IgD-negative memory B cell (primary cell): ENCODE measurements at regions not wholly inside any gene's neighbourhood (a gene's known extent, or its start where the extent isn't known, plus 50 kb on each side); places are given as distances from the start of the nearest gene placed in this dataset.

ENCODE experiments used
- H3K27ac Mint-ChIP-seq, 3 donors: one replicate each; pipeline ENCODE4 v1.8.0; 2020 to 2022; ENCODE audit warnings: mild to moderate bottlenecking in 3 of 3, mixed read lengths in 3 of 3, moderate library complexity in 1 of 3
- H3K27me3 Mint-ChIP-seq: one replicate; pipeline ENCODE4 v1.8.0; 2021; ENCODE audit warnings: mixed read lengths
- H3K36me3 Mint-ChIP-seq: one replicate; pipeline ENCODE4 v1.8.0; 2020; ENCODE audit warnings: mild to moderate bottlenecking, mixed read lengths
- H3K4me1 Mint-ChIP-seq, 3 donors: one replicate each; pipeline ENCODE4 v1.8.0; 2020 to 2022; ENCODE audit warnings: mixed read lengths in 3 of 3, mild to moderate bottlenecking in 1 of 3
- H3K4me3 Mint-ChIP-seq, 4 donors: one replicate each; pipeline ENCODE4 v1.8.0; 2020 to 2022; ENCODE audit warnings: mild to moderate bottlenecking in 4 of 4, mixed read lengths in 4 of 4, moderate library complexity in 3 of 4
- H3K9me3 Mint-ChIP-seq, 3 donors: one replicate each; pipeline ENCODE4 v1.8.0; 2020 to 2021; ENCODE audit warnings: mixed read lengths in 3 of 3, mild to moderate bottlenecking in 1 of 3

DNA sequence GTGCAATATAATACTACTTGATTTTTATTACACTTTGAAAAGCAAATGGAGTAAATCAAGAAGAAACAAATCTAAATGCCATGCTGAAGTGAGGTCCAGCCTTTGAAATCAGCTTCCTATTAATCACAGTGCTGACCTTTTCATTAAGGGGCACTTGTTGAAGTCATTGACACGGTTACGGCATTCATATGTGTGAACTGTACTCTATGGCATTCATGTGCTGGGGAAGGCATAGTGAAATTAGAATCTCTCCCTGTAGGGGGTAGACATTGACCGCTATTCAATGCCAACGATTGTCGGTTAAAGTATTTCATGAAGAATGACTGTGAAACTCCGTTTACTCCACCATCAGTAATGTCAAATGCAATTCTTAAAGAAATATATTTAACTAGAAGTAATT, 296.1 kb upstream of the SEMA3A start:
- no peaks in the 10 kb centered on the region for H3K36me3 Mint-ChIP-seq
- H3K4me3 Mint-ChIP-seq: no peak overlapping the region
- H3K27ac Mint-ChIP-seq: no peak overlapping the region
- H3K9me3 Mint-ChIP-seq: peaks cover 0 to 2% (median under 1%) of the 10 kb centered on the region in 3 donors
- H3K27me3 Mint-ChIP-seq: no peaks in the 10 kb centered on the region
- no peaks in the 10 kb centered on the region for H3K4me1 Mint-ChIP-seq

DNA sequence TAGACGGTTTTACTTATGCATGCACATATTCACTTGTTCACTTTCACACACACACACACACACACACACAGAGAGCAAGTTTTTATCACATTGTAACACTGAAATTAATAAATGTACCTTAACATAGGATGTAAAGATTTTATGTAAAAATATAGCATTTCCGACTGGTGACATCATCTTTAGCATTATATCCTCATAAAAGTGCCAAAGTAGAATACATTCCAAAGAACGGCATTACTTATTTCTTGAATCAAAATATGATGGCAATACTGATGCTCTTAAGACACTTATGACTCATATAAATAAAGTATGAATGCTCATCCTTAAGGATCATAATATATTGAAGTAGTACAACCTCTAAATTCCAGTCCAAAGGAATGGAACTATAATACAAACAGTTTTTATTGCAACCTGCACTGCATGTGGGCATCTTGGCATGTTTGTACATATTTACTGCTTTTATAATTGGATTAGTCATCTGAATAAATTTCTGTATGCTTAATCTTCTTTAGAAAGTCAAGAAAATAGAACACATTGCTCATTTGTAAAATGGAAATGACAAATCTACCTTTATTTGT, 290.0 kb upstream of the SEMA3A start:
- Mint-ChIP-seq H3K27me3 (no peaks in the 10 kb centered on the region), H3K27ac (no peak overlapping the region), H3K9me3 (peaks cover 0 to 3% (median 2%) of the 10 kb centered on the region in 3 donors), H3K36me3 (no peaks in the 10 kb centered on the region), H3K4me1 (no peaks in the 10 kb centered on the region), H3K4me3 (no peak overlapping the region)

DNA sequence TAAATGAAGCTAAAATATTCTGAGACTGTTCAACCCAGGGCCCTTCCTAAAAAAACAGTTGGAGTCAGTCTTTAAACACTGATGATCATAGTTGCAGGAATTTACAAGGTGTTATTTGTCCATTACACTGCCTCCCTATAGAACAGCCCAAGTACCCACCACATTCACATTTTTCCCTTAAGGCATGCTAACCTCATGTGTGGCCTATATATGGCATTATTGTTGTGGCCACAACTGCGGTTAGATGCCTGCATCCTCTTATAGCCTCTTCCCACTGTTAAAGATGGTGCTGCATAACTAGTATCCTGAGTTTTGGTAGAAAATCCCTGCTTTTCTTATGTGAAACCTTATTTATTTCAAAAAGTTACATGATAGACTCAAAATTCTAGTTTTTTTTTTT, 287.9 kb upstream of the SEMA3A start:
- Mint-ChIP-seq H3K4me1 (no peaks in the 10 kb centered on the region), H3K36me3 (no peaks in the 10 kb centered on the region), H3K27me3 (no peaks in the 10 kb centered on the region), H3K9me3 (peaks cover under 1 to 4% (median 3%) of the 10 kb centered on the region in 3 donors), H3K4me3 (no peak overlapping the region), H3K27ac (no peak overlapping the region)

DNA sequence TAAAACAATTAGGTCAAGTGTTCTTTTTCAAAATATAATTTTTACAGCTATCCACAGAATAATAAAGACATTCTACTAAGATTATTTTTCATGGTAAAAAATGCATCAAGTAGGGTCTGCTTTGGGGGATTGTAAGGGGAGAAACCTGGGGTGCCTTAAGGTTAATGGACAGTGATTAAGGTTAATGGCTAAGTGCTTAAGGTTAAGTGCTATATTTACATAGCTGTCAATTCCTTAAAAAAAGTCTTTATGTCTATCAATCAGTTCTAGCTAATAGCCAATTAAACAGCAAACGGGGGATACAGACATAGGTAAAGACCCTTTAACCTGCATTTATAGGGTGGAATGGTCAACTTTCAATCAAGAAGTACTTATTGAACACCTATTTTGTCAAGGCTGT, 284.5 kb upstream of the SEMA3A start:
- no peaks in the 10 kb centered on the region for H3K36me3 Mint-ChIP-seq
- H3K4me3 Mint-ChIP-seq: no peak overlapping the region
- peaks cover 2 to 4% (median 2%) of the 10 kb centered on the region in 3 donors for H3K9me3 Mint-ChIP-seq
- H3K27me3 Mint-ChIP-seq: no peaks in the 10 kb centered on the region
- no peak overlapping the region for H3K27ac Mint-ChIP-seq
- H3K4me1 Mint-ChIP-seq: no peaks in the 10 kb centered on the region

DNA sequence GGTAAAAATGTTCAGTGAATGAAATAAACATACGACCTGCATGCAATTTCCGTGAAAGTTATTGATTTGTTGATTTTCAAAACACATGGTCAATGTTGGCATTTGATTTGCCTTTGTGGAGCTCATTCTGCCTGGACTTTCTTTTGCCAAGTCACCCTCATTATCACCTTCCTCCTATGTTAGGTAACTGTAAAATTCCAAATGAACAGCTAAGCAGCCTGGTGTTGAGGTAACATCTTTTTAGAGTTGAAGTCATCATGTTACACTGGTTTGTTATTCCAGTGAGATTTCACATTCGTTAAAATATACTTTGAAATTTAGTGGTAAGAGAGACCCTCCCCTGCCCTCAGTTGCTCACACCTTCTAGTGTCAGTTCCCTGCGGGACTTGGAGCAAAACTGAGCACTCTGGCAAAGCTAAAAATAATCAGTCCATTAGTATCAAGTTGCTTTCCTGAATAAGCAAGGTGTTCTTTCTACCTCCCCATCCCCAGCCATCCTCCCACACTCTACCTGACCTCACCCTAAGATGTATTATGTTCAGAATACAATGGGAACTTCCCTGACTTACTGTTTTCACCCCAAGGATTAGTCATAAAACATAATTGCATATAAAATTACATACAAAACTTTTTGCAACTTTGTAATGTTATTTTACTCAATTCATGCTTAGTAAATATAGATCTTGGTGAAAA, 283.3 kb upstream of the SEMA3A start:
- no peak overlapping the region for H3K27ac Mint-ChIP-seq
- H3K9me3 Mint-ChIP-seq: peaks cover 2 to 4% (median 2%) of the 10 kb centered on the region in 3 donors
- H3K27me3 Mint-ChIP-seq: no peaks in the 10 kb centered on the region
- H3K4me1 Mint-ChIP-seq: no peaks in the 10 kb centered on the region
- H3K4me3 Mint-ChIP-seq: no peak overlapping the region
- no peaks in the 10 kb centered on the region for H3K36me3 Mint-ChIP-seq

DNA sequence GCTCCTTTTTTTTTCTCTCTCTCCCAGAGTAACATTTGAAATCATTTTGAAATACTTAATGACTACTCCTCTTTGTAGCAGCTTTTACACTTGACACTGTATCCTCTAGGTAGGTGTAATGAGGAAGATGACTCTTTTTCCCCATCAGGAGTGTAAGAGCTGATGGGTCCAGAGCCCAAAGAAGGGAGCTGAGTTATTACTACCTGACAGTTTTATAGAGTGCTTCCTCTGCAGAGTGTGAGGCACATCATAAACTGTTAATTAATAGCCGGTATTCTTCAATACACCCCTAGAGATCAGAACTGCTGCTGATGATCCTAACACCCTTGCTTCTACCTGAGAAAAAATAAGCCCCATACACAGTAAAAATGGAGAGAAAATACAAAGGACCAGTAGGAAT, 279.8 kb upstream of the SEMA3A start:
- H3K27me3 Mint-ChIP-seq: no peaks in the 10 kb centered on the region
- H3K4me1 Mint-ChIP-seq: no peaks in the 10 kb centered on the region
- peaks cover 2 to 4% (median 2%) of the 10 kb centered on the region in 3 donors for H3K9me3 Mint-ChIP-seq
- no peak overlapping the region for H3K27ac Mint-ChIP-seq
- no peaks in the 10 kb centered on the region for H3K36me3 Mint-ChIP-seq
- H3K4me3 Mint-ChIP-seq: no peak overlapping the region

DNA sequence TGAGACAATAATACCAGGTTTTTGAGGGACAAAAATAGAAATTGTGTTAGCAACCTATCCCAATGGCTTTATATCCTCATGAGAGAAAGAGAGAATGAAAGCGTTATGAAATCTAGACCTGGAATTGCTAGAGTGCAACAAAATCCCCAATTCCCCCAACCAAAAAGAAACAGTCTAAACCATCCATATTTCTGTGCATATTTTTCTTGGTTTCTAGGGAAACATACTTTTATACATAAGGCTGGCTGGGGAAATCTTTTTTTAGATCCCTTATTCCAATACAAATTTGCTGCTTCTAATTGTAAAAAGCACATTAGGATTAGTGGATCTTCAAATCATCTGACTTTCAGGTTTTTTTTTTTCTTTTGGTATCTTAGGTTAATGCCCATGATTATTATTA, 277.0 kb upstream of the SEMA3A start:
- Mint-ChIP-seq H3K4me1 (no peaks in the 10 kb centered on the region), H3K27me3 (no peaks in the 10 kb centered on the region), H3K4me3 (no peak overlapping the region), H3K27ac (no peak overlapping the region), H3K36me3 (no peaks in the 10 kb centered on the region), H3K9me3 (peaks cover 0 to 9% (median 0%) of the 10 kb centered on the region in 3 donors)

DNA sequence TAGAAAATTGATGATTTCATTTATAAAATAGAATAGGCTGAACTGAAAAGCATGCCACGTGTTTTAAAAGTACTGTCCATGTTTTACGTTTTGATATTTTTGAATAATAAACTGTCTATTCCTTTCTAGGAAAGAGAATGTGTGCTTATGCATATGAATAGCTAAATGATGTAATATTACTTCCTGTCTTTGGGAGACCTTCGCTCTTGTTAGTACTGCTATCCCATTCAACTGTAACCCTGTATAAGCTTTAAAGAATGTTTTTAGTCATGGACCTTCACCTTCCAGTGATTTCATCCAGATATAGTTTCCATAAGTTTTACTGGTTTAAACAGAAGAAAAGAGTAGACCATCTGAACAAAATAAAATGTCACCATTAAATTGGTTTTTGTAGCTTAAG, 274.4 kb upstream of the SEMA3A start:
- Mint-ChIP-seq H3K27ac (no peak overlapping the region), H3K36me3 (no peaks in the 10 kb centered on the region), H3K9me3 (peaks cover 0 to 11% (median 0%) of the 10 kb centered on the region in 3 donors), H3K4me1 (no peaks in the 10 kb centered on the region), H3K4me3 (no peak overlapping the region), H3K27me3 (no peaks in the 10 kb centered on the region)

DNA sequence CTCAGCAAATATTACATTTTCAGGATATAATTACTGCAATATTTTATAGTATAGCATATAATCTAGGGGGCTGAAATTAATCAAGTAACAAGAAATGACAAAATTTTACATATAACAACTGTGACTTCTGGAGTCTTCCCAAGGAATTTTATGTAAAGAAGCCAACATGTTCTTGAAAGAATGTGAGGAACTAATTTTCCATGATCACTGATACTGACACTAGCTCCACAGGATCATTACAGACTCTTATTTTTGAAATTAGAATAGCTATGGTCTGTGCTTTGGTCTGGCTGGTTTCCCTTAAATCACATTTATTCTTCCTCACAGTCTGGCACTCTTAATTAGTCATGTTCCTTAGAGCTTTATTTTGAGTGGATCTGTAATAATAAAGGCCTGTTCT, 267.7 kb upstream of the SEMA3A start:
- Mint-ChIP-seq H3K4me3 (no peak overlapping the region), H3K9me3 (peaks cover 0 to 6% (median 3%) of the 10 kb centered on the region in 3 donors), H3K27me3 (no peaks in the 10 kb centered on the region), H3K36me3 (no peaks in the 10 kb centered on the region), H3K27ac (no peak overlapping the region), H3K4me1 (no peaks in the 10 kb centered on the region)

DNA sequence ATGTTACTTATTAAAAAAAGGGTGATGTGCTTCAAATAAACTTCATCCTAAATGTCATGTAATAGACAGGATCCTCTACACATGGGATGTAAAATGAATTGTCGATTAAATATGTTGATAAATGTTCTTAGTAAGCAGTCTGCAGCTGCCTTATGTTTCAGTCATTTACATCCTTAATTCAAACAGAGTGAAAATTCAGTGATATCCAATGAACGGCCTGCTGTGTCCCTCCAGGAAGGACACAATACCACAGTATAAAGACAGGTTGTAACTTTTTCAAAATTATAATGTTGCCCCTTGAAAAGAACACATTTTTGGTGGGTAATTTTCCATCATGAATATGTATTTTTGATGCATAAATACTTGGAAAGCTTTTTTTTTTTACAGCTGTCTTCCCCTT, 266.5 kb upstream of the SEMA3A start:
- no peaks in the 10 kb centered on the region for H3K4me1 Mint-ChIP-seq
- no peaks in the 10 kb centered on the region for H3K36me3 Mint-ChIP-seq
- peaks cover 0 to 6% (median 3%) of the 10 kb centered on the region in 3 donors for H3K9me3 Mint-ChIP-seq
- H3K27ac Mint-ChIP-seq: no peak overlapping the region
- no peaks in the 10 kb centered on the region for H3K27me3 Mint-ChIP-seq
- no peak overlapping the region for H3K4me3 Mint-ChIP-seq

DNA sequence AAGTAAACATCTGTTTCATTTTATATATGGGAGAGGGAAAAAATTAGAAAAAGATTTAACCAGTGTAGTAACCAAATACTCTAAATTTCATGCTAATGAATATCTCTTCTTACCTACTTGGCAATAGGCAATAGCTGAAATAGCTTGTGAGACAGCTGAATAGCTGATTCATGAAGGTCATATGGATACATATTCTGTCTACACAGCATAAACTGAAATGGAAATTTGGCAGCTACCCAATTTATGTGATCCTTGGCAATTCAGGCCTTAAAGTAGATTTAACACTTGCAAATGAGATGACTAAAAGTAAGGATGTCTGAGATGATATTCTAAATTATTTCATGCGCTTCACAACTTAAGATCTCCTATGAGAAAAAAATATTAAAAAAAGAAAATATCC, 261.2 kb upstream of the SEMA3A start:
- H3K36me3 Mint-ChIP-seq: no peaks in the 10 kb centered on the region
- H3K27me3 Mint-ChIP-seq: no peaks in the 10 kb centered on the region
- H3K27ac Mint-ChIP-seq: no peak overlapping the region
- no peak overlapping the region for H3K4me3 Mint-ChIP-seq
- no peaks in the 10 kb centered on the region for H3K9me3 Mint-ChIP-seq
- H3K4me1 Mint-ChIP-seq: no peaks in the 10 kb centered on the region

DNA sequence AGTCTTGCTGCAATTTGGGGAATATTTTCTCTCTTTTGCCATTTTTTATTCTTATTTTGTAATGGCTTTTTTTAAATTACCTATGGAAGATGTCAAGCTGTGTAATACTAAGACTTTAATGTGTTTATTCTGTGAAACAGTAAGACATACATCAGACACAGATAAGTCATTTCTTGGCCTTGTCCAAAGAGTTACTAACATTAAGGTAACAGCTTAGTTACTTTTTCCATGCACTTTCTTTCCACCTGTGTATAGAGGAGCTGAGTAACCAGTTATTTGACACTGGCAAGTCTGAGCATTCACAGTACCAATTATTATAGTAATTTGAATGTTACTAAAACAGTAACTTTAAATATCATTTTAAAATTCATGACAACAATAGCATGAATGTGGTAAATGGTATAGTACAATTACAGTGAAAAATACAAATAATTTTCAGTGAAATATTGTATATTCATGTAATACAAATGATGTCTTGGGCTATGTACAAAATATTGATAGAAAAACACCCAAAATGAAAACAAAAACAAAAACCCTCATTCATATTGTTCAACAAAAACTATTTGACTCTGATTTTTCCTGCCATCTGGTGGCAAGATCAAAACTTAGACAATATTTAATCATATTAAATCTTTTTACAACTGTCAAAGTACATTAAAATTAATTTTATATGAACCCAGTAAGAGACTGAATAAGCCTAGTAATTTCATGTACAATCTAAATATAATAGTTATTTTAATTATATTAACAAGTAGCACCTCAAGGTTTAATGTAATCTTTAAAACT, 259.8 kb upstream of the SEMA3A start:
- H3K27me3 Mint-ChIP-seq: no peaks in the 10 kb centered on the region
- no peak overlapping the region for H3K4me3 Mint-ChIP-seq
- H3K9me3 Mint-ChIP-seq: no peaks in the 10 kb centered on the region
- H3K4me1 Mint-ChIP-seq: no peaks in the 10 kb centered on the region
- no peak overlapping the region for H3K27ac Mint-ChIP-seq
- H3K36me3 Mint-ChIP-seq: no peaks in the 10 kb centered on the region

DNA sequence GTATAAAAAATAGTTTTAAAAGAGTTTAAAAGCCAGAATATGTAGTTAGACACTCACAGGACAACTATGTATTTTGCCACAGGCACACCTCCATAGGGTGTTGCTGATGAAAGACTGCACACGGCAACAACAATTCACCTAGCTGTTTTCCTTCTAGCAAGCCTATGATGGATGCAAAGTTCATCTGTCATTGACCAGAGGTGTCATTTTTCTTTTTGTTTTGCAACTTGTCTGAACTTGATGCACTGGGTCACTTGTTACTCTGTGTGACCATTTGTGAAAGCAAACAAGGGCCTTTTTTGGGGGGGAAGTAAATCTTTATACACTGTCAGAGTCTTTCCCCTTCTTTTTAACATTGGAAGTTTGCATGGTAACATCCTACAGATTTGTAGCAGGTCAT, 258.0 kb upstream of the SEMA3A start:
- H3K4me3 Mint-ChIP-seq: no peak overlapping the region
- no peak overlapping the region for H3K27ac Mint-ChIP-seq
- no peaks in the 10 kb centered on the region for H3K9me3 Mint-ChIP-seq
- H3K27me3 Mint-ChIP-seq: no peaks in the 10 kb centered on the region
- H3K36me3 Mint-ChIP-seq: no peaks in the 10 kb centered on the region
- H3K4me1 Mint-ChIP-seq: no peaks in the 10 kb centered on the region

DNA sequence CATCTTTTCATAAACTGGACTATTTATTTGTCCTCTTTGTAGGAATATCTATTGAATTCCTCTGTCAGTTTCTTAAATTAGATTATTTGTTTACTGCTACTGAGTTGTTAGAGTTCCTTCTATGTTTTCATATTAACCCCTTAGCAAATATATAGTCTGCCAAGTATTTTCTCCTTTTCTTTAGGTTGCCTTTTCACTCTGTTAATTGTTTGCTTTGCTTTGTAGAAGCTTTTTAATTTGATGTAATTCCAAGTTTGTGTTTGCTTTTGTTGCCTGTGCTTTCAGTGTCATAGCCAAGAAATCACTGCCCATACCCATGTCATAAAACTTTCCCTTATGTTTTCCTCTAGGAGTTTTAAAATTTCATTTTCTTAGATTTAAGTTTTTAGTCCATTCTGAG, 256.2 kb upstream of the SEMA3A start:
- no peaks in the 10 kb centered on the region for H3K27me3 Mint-ChIP-seq
- H3K4me3 Mint-ChIP-seq: no peak overlapping the region
- H3K27ac Mint-ChIP-seq: no peak overlapping the region
- H3K4me1 Mint-ChIP-seq: no peaks in the 10 kb centered on the region
- H3K9me3 Mint-ChIP-seq: no peaks in the 10 kb centered on the region
- no peaks in the 10 kb centered on the region for H3K36me3 Mint-ChIP-seq

DNA sequence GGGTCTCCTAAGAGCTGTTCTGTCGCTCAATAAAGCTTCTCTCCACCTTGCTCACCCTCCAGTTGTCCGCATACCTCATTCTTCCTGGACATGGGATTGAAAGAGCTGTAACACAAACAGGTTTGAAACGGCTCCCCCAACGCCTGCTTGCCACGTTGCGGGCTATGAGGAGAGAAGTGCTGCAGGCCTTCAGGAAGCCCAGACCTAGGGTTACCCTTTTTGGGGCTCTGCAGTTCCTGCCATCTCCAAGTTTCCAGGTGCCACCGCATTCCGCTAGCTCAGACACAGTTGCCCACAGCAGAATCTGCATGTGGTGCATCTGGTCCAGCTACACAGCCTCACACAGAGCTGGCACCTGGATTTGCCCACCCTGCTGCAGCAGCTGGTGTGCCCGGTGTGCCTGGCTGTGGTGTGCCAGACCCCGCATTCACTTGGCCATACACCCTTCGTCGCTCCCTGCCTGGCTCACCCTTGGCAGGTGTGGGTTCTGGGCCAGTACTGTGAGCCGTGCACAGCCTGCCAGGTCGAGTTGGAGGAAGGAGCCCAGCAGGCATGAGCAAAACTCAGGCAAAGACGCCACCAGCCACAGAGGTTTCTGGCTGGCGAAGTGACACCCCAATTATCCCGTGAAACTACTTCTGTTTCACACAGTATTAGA, 253.2 kb upstream of the SEMA3A start:
- Mint-ChIP-seq H3K9me3 (peaks cover 0 to 2% (median 0%) of the 10 kb centered on the region in 3 donors), H3K27me3 (no peaks in the 10 kb centered on the region), H3K4me1 (no peaks in the 10 kb centered on the region), H3K27ac (no peak overlapping the region), H3K4me3 (no peak overlapping the region), H3K36me3 (no peaks in the 10 kb centered on the region)
